ENCODE measurements at regions not wholly inside any gene's neighbourhood (a gene's known extent, or its start where the extent isn't known, plus 50 kb on each side); places are given as distances from the start of the nearest gene placed in this dataset.

DNA sequence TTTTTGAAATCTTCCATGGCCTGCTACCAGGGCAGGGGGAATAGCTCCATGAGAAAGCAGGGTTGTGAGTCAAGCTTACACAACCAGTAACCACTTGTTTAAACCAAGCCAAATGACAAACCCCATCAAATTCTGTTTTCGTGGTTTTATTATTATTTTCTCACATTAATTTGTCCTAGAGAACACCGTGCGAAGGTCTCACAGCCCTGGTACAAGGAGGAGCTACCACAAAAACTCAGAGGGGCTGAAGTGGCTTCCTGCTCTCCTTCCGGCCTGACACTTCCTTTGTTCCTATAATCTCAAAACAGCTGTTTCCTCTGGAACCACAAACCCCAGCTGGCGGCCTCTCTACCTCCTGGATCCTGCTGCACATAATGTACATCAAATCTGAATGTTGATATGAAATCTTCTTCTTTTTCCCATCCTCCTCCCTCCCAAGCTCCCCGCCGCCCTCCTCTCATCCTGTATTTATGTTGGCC, 375.9 kb downstream of the MCTP2 start:
- DNase-seq, result no peak

DNA sequence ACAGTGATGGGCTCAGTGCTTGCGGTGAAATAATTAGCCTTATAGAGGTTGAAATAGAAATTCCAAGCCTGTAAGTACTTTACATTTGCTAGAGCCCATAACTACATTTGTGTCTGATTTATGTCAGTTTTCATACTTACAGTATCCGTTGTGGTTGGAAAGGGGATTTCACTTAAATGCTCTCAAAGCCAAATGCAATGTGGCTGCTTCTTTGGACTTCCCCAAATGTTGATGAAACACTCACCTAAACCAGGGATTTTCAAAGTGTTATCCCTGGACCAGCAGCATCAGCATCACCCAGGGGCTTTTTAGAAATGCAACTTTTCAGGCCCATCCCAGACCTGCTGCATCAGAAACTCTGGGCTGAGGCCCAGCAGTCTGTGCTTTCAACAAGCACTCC, 378.7 kb downstream of the MCTP2 start:
- no peak for DNase-seq

DNA sequence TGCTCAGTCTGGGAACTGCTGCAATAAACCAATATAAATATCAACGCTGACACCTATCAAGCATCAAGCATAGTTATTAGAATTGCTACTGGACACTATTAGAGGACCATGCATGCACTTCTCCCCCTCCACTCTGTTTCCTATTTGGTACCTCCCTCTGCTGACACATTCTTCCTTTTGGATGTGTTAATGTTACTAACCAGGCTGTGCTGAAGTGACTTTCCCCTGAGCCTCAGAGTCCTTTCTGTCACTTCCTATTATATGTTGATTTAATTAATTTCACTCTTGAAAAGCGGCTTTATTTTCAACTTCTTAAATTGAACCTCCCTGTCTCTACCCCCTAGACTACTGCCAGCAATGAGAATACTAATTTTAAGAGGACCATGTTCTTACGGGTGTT, 379.1 kb downstream of the MCTP2 start:
- DNase-seq, result no peak

DNA sequence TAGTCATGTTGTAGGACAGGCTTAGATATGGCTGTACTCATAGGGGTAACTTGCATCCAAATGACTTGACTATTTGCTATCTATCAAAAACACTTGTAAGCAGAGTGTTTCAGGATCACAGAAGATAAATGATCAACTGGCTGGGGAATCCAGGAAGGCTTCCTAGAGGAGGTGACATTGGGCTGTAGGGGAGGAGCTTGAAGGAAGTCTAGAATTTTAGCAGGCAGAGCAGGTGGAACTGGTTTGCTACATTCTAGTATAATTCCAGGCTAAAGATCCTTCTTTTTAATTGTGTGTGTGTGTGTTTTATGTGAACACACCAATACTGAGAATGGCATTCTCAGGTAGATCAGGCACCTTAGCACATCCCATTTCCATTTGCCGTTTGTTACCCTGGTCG, 380.3 kb downstream of the MCTP2 start:
- DNase-seq, result no peak

DNA sequence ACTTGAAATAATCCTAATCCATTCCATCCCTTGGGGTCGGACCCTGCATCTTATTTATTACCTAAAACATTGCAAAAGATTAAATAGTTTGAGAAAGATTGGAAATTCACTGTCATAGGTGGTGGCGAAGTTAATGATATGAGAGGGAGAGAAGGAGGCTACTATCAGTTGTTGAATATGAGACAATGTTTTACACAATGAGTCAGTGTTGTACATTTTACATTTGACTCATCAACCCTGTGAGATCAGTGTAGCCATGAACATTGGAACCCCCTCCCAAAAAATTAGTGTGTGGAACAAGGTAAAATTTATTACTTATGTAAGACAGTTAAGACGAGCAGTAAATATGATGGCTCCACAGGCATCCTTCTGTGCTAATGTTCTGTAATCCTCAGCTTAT, 384.3 kb downstream of the MCTP2 start:
- DNase-seq, result no peak

DNA sequence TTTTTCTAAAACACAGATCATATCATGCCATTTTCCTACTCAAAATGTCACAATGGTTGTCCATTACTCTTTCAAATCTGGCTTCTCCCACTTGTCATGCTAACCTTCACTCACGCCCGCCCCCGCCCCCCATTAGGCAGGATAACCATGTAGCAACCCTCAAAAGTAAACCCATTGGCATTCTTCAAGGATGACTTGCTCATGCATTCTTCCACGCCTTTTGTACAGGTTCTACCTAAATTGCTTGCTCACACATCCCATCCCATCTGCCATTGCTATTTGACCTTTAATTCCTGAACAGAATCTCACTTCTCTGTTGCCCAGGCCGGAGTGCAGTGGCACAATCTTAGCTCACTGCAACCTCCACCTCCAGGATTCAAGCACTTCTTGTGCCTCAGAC, 389.3 kb downstream of the MCTP2 start:
- DNase-seq, result no peak

DNA sequence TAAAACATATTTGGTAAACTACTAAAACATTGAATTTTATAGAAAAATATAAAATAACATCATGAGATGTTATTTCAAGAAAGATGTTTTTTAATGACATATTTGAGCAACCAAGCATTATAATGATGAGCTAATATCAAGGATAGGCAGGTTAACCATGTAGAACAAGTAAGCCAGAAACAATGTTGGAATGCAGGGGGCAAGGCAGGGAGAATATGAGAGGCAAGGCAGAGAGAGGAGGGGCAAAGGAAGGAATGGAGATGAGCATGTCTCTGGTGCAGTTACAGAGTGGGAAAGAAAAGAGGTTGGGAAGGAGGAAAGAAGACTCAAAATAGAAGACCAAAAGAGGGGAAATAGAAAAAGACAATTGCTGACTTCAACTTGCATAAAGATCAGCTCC, 390.4 kb downstream of the MCTP2 start:
- DNase-seq, result no peak

DNA sequence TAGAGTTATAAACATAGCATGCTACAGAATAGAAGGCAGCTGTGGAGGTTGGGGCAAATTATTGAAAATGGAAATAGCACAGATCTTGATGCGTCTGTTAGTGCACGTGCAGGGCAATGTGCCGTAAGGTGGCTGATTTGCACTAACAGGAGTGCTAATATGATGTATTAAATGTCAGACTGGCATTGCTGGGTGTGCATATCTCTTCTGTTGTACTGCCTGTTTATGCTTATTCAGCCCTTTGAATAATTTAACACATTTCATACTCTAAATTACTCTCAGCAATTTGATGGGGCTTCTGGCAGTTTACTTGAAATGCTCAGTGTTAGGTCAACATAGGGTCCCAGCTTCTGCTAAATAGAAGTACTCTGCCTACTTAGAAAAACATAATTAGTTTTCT, 395.6 kb downstream of the MCTP2 start:
- no peak for DNase-seq

DNA sequence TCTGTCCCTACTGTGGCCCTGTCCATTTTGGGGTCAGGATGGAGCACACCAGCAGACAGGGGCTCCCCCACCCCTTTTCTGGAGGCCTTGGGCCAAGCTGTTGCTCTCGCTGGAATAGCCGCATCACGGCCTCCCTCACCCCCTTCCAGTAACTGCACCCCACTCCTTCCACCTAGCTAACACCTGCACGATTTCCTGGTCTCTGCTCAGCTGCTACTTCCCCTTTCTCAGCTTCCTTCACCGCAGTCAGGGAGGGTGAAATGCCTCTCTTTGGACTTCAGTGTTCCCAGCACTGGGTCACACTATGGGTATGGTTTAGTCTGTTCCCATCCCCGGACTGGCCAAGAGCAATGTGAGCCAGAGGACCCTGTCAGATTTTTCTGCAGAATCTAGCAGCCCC, 400.2 kb downstream of the MCTP2 start:
- no peak for DNase-seq

DNA sequence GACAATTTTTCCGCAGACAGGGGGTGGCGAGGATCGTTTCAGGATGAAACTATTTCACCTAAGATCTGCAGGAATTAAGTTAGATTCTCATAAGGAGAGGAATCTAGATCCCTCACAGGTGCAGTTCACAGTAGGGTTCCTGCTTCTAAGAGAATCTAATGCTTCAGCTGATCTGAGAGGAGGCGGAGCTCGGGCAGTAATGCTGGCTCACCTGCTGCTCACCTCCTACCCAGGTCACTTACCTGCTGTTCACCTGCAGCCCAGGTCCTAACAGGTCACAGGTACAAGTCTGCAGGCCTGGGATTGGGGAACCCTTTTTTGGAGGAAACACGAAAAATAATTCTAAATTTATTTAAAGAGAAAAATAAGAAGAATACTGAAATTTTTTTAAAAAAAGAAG, 406.8 kb downstream of the MCTP2 start:
- no peak for DNase-seq

DNA sequence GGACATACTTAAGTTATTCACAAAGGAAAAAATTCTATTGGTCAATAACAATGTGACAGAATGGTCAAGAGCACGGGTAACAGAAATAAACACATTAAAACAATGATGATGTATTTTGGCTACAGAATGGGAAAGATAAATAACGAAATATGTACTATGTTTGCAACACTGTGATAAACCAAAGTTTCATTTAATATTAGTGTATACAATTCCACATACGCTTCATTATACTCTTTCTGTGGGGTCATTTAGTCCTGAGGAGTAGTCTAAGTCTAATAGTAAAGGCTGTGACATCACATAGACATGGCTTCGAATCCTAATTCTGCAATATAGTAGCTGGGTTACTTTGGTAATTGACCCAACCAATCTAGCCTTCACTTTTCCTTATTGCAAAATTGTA, 408.3 kb downstream of the MCTP2 start:
- DNase-seq, result no peak

DNA sequence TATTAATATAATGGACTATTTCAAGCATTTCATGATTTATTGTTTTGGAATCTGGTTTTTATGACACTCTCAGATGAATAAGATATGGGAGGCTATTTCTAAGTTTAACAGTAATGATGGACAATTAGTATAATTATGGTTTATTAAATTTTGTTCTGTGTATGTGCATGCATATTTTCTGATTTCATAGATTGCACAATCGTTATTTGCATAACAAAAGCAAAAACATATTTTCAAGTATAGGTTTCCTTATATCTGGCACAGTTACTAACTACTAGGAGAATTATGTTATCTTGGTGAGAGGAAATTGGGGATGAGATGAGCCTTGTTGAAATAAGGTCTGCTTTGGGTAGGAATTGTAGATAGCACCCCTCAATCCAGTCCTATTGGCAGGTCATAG, 413.1 kb downstream of the MCTP2 start:
- DNase-seq, result no peak

DNA sequence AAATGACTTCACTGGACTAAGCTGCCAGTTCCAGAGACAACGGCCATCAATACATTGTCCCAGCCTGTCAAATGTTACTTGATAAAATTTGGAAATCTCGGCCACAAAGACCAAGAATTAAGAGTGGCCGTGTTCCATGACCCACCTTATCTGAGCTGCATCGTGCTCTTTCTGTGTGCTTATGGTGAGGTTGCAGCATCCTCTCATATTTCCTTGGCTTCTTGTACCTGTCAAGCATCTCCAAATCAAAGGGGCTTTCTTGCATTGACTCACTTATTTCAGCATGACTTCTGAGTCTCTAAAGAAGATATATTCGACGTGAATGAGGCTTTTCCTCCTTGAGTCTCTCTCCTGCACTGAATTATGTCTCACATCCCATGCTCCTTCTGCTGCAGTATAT, 421.7 kb downstream of the MCTP2 start:
- DNase-seq, result no peak

DNA sequence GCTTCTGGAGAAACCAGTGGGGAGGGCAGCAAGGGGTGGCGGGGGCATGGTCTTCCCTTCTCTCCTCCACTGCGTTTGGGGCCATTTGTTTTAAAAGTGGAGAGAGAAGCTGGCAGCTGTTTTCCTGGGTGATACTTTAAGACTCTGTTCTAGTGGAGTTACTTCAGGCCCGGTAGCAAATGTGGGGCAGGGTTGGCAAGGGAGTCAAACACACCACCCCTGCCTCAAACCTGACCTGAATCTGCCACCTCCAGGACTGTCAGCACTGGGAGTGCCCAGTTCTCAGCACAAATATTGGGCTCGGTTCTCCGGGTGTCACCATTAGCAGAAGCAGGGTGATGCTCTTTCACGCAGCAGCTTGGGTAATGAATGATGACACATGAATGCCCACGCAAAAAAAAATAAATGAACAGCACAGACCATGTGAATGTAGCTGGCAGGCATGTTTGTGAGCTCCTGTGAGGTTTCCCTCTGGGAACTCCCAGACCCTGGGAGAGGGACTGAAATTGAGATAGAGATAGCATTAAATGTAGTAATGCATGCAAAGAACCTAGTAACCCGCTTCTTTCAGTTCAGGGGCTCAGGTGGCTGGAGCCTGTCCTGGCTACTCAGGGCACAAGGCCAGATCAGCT, 424.0 kb downstream of the MCTP2 start:
- no peak for DNase-seq

DNA sequence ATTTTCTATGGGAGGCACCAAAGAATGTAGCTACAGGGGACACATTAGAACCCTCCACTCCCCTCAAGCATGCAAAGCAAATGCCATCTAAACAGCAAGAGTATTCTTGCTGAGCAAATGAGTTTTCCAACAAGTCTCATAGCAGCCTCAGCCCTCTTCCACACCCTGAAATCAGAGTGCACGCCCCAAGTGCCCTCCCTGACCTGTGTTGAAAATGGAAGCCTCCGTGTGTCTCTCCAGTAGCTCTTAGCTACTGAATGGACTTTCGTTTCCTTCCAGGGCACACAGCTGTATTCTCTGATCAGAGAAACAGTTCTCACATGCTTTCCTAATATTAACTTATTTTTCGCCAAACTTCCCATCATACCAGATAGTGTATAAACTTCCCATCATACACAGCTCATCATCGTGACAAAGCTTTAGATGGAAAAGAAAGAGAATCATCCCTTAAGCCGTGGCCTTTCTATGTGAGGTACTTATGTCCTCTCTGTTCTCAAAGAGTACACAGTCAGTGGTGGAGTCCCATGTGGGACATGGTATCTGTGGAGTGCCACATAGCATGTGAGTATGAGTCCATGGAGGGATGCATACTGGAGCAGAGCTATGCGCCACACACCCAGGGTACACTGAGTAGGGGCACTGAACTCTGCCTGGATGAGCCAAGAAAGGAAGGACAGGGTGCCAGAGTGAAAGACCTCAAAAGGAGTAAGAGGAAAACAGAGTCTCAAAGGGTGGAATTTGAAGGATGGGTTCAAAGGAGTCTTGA, 434.5 kb downstream of the MCTP2 start:
- no peak for DNase-seq

DNA sequence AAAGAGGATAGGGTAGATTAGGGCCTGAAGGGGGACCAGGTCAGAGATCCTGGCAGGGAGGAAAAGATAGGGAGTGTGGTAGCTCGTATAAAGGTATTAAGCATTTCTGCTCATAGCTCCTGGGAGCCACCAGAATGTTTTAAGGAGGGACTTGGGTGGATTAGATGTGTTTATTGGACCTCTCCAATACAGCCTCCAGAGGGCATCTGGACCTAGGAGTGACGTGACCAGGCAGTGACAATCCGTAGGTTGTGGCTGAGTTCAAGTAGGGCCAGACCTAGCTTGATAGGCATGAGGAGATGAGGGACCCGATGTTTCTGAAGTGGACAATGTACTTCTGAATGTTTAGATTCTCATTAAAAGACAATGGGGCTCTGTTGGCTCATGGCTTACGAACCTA, 435.2 kb downstream of the MCTP2 start:
- no peak for DNase-seq

DNA sequence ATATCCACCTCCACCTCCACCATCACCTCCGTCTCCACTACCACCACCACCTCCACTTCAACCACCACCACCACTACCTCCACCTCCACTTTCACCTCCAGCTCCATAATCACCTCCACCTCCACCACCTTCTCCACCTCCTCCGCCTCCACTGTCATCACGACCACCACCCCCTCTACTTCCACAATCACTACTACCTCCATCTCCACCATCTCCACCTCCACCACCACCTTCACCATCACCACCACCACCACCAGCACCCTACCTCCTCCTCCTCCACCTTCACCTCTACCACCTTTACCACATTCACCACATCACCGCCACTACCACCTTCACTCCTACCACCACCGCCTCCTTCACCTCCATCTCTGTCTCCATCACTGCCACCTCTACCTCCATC, 435.7 kb downstream of the MCTP2 start:
- no peak for DNase-seq

DNA sequence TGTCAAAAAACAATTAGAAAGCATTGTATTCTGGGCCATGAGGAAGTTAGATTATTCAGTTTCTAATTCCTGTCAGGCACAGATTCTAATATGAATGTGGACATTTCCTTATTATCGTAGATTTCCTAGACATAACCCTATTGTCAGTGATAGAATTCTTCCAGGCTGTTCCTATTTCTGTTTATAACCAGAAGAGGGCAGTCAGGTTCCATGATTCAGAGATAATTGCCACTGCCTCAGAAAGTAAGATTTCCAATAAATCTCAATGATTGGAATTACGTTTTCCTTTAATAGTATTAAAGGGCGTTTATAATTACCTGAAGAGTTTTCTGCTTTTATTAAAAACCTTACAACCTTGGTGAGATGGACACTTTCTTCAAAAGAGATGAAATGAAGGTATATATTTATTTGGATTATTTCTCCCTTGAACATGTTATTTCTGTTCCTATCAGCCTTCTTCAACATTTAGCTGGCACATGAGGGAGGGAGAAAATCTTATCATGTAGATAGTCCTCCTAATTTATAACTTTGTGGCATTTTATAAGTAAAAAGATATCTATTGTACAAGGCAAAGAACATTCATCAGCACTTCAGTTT, 439.2 kb downstream of the MCTP2 start:
- no peak for DNase-seq

DNA sequence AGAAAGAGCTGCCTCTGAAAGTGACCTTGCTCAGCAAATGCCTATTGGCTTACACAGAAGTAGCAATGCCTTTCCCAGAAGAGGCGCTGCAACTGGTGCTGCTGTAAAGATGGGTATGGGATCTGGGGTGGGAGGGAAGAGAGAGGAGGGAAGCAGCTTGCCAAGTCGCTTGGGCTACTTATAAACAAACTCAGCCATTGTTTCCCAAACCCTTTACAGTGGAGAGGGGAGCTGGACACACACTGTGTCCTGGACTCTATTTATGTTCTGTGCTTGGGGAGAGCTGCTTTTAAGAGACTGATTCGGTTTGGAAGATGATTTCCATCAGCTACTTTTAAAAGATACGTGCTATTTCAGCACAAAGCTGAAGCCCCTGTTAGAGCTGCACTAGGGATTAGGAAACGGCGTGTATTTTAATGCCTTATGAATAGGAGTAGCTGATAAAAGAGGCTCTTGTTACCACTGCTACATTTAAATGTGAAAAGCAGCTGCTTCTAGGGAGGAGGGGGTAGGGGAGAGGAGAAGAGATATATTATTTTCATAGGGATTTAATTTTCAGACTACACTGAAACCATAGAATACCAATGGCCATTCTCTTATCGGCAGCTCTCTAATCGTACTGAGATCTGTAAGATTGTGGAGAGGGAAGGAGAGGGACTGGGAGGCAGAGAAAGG, 440.6 kb downstream of the MCTP2 start:
- no peak for DNase-seq

DNA sequence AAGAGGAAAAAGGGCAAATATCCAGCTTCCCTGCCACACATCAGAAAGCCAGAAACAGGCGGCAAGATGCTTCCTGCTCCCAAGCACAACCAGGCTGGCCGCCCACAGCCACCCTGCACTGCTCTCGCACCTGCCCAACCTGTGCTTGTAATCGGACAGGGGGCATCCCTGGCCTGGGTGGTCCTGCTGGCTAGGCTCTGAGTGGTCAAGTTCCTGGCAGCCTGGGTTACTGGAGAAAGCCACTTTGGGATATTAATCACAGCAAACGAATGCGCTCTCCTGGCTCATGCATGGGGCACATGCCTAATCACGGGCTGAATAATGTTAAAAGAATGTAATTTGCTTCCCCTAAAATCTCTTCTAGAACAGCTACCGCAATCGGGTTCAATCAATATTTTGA, 442.4 kb downstream of the MCTP2 start:
- no peak for DNase-seq

DNA sequence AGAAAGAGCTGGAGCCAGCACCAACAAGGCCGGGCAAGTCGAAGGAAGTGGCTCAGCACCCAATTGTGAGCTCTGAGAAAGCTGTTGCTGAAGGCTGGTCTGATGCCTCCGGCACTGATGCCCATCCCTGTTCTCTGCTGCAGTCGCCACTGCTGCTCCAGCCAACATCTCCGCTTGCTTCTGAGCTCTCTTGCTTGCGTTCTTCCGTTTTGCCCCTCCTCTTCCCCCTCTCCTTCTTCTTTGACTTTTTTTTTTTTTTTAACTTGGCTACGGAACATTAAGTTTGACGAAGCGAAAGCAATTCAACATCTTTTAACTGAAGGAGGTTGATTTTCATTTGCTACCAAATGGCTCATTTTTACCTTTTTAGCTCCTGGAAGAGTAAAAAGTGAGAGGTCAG, 442.9 kb downstream of the MCTP2 start:
- DNase-seq, result no peak

DNA sequence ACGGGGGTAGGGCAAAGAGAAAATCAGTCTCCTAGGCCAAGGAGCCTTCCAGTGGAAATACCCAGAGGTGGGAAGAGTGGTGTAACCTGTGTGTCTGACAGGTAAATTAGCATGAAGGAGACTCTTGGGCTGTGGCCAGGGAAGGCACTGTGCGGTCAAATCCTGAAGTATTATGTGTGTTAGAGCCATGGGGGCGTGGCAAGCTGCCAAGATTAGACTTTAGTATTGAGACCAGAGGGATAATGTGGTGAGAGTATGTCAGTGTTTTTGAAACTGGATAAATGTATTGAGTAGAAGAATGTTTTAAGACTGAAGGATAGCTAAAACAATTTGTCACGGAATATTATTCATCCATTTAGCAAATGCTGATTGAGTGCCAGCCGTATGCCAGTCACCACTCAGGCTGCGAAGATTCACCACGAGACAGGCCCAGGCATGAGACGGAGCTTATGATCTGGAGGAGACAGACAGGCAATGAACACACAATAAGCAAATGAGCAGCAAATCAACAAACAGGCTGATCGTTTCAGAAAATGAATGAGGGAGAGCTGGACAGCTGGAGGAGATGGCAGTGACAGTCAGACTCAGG, 445.9 kb downstream of the MCTP2 start:
- no peak for DNase-seq

DNA sequence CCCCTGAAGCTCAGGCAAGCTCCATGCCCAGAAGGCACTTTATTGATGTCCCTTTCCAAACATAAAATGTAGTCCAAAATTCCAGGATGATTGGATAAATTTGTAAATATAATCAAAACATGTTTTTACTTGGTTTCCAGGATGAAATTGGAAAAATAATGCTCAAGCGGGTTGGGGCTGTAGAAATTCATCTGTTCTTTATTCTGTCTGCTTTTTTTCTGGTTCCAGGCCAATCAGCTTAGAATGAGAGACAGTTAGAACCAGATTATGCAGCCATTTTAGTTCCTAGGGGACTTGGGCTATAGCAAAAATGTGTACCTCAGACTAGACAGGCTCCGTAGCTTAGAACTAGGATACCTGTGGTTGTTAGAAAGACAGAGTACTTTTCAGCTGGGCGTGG, 450.8 kb downstream of the MCTP2 start:
- no peak for DNase-seq

DNA sequence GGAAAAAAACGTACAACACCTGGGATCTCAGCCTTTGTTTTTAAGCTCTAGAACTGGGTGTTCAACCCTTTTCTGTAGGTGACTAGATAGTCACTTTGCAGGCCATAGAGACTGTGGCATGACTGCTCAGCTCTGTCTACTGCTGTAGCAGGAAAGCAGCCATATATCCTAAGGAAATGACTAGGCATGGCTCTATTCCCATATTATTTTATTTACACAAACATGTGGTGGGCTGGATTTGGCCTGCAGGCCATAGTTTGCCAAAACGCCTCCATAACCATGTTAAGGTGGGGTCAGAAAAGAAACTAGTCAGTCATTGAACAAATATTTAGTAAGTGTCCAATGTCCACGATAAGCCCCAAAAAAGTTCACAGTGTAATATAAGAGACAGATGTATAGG, 452.5 kb downstream of the MCTP2 start:
- DNase-seq, result no peak
